ENCODE measurements at regions not wholly inside any gene's neighbourhood (a gene's known extent, or its start where the extent isn't known, plus 50 kb on each side); places are given as distances from the start of the nearest gene placed in this dataset.
A peak's percentile ranks its signal among the peaks of the same experiment; 100 is the strongest.
"Not testable (repeated sequence)": the region's sequence is repeated elsewhere in the genome, so short reads cannot be mapped to it uniquely, and the experiment has no call there.

DNA sequence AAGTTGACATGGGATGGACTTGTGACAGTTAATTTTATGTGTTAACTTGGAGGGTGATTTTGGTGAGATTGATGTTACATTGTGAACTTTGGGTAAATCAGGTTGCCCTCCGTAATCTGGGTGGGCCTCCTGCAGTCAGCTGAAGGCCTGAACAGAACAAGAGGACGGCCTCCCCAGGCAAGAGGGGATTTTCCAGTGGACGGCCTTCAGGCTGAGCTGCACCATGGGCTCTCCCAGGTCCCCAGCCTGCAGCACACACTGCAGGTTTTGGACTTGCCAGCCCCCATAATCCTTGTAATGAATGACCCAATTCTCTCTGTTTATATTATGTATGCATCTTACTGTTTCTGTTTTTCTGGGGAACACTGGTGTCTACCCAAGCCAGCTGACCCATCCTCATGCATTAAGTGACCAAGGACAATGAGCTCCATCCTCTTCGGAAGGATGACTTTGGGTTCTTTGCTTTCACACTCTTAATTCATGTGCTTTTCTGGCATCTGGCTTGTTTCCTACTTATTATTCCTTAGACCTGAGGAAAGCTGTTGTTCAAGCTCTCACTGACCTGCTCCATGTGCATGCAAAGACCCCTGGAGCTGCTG lies 64.2 kb downstream of the DACT2 start:
- no peak for DNase-seq (ENCODE audit: low spot score)

- no peak for DNase-seq (ENCODE audit: low spot score)
These were observed 67.3 kb downstream of the DACT2 start for GRCh38 chr6:168252267-168252666.

DNA sequence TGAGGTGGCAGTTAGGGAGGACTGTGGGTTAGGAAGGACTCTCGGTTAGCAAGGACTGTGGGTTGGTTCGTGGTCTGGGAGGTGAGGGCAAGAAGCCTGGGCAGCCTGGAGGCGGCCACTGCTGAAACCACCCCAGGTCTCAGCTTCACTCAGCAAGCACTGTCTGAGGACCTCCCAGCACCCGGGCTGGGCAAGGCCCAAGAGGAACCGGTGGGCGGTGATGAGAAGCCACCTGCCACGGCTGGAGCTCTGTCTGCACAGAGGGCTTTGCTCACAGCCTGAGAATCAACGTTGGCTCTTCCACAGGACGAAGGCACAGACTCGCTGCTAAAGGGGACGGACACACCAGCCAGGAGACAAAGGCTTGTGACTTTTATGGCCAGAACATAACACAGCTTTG lies 69.3 kb downstream of the DACT2 start:
- DNase-seq (ENCODE audit: low spot score): no peak

GRCh38 chr6:168249746-168250145 lies 69.8 kb downstream of the DACT2 start:
- no peak for DNase-seq (ENCODE audit: low spot score)

DNA sequence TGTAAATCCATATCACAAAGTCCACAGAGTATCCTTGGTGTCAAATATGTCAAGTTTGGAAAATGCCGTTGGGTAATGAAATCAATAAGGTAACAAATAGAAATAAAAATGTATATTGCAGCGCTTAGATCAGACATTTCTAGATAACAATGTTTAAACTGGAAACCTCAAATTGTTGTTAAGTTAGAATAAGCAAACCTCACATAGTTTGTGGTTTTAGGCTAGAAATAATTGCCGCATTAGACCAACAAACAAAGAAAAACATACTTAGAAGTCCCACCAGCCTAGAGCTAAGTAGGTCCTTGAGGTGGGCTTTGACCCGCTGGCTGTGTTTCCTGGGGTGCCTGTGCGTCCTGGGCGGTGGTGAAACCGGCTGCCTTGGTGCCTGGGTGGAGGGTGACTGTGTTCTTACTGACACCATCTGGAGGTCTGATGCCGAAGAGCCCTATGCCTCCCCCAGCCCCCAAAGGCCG lies 71.4 kb downstream of the DACT2 start:
- no peak for DNase-seq (ENCODE audit: low spot score)

DNA sequence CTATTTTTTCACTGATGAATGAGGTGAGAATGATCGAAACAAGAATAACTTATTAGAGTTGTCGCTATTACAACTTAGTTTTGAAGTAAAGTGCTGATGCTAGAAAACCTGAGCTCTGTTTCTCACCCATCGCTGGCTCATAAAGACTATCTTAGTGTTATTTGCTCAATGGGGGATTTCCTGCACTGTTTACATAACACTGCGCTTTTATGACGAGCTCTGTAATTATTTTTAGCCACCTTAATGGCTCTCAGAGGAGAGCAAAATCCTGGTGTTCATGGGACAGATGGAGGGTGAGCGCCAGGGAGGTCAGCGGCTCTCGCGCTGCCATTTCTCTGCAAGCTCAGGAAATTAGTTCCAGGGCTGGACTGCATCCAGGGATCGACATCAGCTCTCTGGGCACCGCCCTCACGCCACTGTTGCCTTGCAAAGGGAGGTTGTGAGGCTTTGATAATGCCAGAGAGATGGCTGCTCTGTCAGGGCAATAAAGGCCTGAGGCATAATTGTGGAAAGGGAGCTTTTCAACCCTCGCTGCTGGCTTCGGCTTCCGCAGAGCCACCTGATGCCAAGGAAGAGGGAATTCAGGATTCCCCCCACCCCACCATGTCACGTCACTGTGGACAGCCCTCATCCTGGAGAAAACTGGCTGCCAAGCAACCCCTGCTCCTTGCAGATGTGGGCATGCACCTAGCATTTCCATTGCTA lies 72.0 kb downstream of the DACT2 start:
- peak; percentile 68 for DNase-seq (ENCODE audit: low spot score)

DNA sequence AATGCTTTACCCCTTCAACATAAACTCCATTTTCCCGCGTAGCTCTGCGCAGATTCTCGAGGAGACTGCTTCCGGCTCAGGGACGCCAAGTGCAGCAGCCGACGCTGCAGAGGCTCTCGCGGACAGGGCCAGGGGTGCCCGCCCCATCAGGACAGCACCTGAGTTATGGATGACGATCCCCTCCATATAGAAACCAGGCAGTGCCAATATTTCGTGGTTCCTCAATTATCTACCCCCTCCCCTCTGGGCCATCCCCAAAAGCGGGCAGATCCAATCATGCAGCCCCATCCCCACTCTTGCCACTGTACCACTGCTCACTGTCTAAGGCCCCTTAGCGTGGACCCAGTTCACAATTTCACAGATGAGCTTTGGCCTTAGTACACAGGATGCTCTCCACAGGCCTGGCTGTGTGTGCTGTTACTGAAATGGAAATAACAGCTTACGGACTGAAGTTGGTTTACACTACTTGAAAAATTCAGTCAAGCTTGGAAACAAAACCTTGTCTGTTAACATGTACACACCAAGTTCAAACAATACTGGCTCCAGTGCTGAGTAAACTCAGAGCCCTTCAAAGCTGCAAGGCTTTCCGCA lies 74.5 kb downstream of the DACT2 start:
- DNase-seq (ENCODE audit: low spot score): peak; percentile 41

DNA sequence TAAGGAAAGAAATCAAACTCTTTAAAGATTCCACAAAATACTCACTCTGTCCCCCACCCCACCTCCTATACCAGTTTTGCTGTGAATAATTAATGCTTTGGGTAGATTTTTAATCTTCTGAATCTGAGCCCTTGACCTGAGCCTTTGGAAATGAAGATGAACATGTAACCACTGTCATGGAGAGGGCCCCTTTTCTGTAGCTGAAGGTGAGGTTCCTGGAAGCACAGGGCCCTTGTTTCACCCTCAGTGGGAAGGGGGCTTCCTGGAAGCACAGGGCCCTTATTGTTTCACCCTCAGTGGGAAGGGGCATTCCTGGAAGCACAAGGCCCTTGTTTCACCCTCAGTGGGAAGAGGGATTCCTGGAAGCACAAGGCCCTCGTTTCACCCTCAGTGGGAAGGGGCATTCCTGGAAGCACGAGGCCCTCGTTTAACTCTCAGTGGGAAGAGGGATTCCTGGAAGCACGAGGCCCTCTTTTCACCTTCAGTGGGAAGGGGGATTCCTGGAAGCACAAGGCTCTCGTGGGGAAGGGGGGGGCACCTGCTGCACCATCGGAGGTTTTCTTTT lies 75.7 kb downstream of the DACT2 start:
- DNase-seq (ENCODE audit: low spot score): no peak

DNA sequence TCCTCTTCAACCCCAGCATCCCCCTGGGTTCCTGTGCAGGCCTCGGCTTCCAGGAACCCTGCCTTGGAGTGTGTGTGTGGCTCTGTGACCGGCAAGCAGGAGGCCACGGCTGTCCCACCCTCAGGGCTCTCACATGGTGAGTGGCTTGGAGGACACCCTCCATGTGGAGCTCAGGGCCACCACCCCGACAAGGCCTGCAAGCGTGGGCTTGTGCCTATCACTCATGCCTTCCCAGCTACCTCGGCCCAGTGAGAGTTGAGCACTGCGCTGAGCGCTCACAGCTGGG lies 76.7 kb downstream of the DACT2 start:
- no peak for DNase-seq (ENCODE audit: low spot score)

DNA sequence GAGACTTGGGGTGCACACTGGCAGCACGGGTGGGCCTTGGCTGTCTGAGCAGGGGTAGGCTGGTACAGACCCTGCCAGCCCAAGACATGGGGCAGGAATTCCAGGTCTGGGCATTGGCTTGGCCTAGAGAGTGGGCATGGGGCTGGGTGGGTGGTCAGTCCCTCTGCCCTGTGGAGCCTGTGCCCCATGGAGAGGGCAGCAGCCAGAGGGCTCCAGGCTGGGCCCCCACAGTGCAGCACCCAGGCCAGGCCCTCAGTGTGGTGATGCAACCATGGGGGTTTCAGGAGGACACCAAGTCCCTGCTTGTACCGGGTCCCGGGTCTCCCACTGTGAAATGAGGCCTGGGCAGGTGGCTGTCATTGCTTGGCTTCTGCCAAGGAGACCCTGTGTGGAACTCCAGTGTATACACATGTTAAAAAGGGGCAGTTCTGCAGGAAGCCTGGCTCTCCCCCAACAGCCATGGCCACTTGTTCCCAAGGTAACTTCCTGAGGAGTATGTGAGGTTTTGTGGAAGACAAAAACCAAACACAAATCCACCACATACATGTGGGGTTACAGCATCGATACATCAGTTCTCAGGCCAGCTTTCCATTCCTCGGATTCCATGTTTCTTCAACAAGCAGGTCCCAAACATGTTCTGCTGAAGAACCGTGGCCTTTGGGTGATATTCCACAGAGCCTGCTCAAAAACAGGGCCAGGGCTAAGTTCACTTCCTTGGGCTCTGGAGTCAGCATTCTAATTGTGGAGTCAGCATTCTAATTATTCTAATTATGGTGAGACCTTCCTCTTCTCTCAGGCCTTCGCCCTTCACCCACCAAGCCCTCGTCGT lies 77.3 kb downstream of the DACT2 start:
- DNase-seq (ENCODE audit: low spot score): no peak

- DNase-seq (ENCODE audit: low spot score): no peak
These were observed 79.4 kb downstream of the DACT2 start for GRCh38 chr6:168240160-168240559.

GRCh38 chr6:168239044-168239773 lies 80.4 kb downstream of the DACT2 start:
- DNase-seq (ENCODE audit: low spot score): no peak

GRCh38 chr6:168238159-168238909 lies 81.2 kb downstream of the DACT2 start:
- DNase-seq (ENCODE audit: low spot score): no peak

DNA sequence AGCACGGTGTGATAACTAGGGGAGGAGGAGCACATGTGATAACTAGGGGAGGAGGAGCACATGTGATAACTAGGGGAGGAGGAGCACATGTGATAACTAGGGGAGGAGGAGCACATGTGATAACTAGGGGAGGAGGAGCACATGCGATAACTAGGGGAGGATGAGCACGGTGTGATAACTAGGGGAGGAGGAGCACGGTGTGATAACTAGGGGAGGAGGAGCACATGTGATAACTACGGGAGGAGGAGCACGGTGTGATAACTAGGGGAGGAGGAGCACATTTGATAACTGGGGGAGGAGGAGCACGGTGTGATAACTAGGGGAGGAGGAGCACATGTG lies 85.7 kb downstream of the DACT2 start:
- not testable (repeated sequence) for DNase-seq (ENCODE audit: low spot score)

- no peak for DNase-seq (ENCODE audit: low spot score)
These were observed 86.3 kb downstream of the DACT2 start for GRCh38 chr6:168232989-168233874.

GRCh38 chr6:168232528-168232927 lies 87.0 kb downstream of the DACT2 start:
- DNase-seq (ENCODE audit: low spot score): no peak

DNA sequence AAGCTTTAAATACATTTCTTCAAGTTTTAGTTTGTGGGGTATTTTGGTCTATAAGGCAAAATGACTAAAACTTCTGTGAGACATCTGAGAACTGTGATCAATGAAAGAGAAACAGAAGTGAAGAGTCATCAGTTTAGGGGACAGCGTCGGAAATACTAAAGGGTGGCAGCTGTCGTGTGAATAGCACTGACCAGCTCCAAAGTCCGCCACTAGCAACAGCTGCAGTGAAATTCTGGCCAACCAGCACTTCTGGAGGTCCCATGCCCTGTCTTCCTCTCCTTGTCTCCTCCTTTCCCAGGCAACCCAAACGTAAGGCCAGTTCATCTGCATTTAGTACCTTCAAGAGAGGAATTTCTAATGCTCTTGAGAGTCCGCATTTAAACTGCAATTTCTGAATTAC lies 87.5 kb downstream of the DACT2 start:
- DNase-seq (ENCODE audit: low spot score): peak; percentile 45

DNA sequence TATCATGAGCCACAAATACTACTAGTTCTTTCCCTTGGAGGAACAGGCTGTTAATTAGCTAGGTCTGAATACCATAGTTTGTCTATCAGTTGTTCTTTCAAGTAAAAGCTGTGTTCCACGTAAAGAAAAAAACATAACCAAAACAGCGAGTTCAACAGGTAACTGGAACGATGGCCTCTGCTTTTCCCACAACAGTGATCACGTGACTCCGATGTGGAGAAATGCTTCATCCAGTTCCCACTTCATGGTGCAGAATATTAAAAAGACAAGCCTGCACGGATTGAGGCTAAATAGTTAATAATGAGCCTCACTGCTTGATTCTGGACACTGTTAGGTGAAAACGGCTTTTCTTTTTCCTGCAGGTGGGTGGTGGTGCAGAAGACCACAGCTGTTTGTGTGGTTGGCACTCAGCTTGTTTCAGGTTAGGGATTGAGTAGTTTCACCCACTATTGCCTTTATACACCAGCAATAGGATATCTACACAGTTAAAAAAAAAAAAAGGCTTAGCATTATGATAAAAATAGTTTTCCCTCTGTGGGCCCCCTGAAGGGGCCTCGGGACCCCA lies 88.1 kb downstream of the DACT2 start:
- no peak for DNase-seq (ENCODE audit: low spot score)

DNA sequence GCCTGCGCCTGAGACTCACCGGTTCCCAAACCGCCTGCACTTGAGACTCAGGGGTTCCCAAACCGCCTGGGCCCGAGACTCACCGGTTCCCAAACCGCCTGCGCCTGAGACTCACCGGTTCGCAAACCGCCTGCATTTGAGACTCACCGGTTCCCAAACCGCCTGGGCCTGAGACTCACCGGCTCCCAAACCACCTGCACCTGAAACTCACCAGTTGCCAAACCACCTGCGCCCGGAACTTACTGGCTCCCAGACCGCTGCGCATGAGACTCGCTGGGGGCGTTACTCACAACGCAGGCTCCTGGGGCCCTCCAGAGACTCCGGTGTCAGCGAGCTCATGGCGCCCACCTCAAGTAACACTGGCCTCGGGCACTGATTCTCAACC lies 90.2 kb downstream of the DACT2 start:
- no peak for DNase-seq (ENCODE audit: low spot score)

Data from HuH-7.5 (cell line).